ENCODE measurements at regions not wholly inside any gene's neighbourhood (a gene's known extent, or its start where the extent isn't known, plus 50 kb on each side); places are given as distances from the start of the nearest gene placed in this dataset.

DNA sequence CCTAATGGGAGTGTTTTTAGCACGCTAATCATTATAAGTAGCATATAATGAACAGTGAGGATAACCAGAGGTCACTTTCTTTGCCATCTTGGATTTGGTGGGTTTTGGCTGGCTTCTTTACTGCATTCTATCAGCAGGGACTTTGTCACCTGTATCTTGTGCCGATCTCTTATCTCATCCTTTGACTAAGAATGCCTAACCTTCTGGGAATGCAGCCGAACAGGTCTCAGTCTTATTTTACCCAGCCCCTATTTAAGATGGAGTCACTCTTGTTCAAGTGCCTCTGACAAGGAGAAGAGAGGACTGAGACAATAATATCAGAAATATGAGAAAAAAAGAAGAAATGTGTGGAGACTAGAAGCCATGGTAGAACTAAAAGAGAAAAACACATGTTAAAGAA is 276.4 kb downstream of the TMX3 start:
- Histone ChIP-seq H3K4me2 (ENCODE audit: insufficient read depth in 1 of 2, low read depth in 2 of 2, low read length in 2 of 2) (no peak overlapping the region), H2AFZ (ENCODE audit: low read length) (no peak overlapping the region), H3K23ac (ENCODE audit: insufficient read length) (no peak overlapping the region), H3K36me3 (ENCODE audit: control insufficient read depth in 2 of 4, insufficient read depth in 4 of 4, low read length in 3 of 4) (no peaks in the 10 kb centered on the region), H4K5ac (ENCODE audit: insufficient read length, low read depth, low read length) (no peak overlapping the region), H4K20me1 (replicated peaks in 1 of 2; ENCODE audit: control insufficient read depth in 1 of 2, insufficient read depth in 2 of 2, low read length in 2 of 2) (no peaks in the 10 kb centered on the region), H3K79me2 (ENCODE audit: control insufficient read depth in 1 of 2, insufficient read depth in 2 of 2, low read length in 2 of 2) (no peaks in the 10 kb centered on the region), H2AK5ac (ENCODE audit: low read depth, low read length) (no peak overlapping the region), H3K9me3 (ENCODE audit: insufficient read depth in 2 of 2, low read depth in 1 of 2, low read length in 1 of 2) (0 out of 4 replicates have a peak, but pooled peaks cover 0 to 8% of the 10 kb centered on the region in 2 experiments), H3K23me2 (ENCODE audit: low read depth, low read length) (no peaks in the 10 kb centered on the region), H3K4ac (replicated peaks; ENCODE audit: insufficient read length, low read depth, low read length) (no peak overlapping the region), H2BK12ac (ENCODE audit: low read depth, low read length) (no peak overlapping the region), H2BK120ac (replicated peaks; ENCODE audit: low read depth, low read length) (no peak overlapping the region), H3K4me3 (ENCODE audit: extremely low read depth in 1 of 4, insufficient read depth in 2 of 4, low read depth in 3 of 4, low read length in 4 of 4) (no peak overlapping the region), H2BK20ac (ENCODE audit: low read length) (no peak overlapping the region), H4K8ac (ENCODE audit: extremely low read depth, insufficient read depth, low read length) (no peak overlapping the region), H3K9ac (replicated peaks in 1 of 4; ENCODE audit: extremely low read depth in 1 of 4, low read depth in 3 of 4, low read length in 3 of 4) (no peak overlapping the region), H2BK5ac (ENCODE audit: low read depth, low read length) (no peak overlapping the region), H3K27me3 (replicated peaks in 1 of 4; ENCODE audit: control insufficient read depth in 3 of 4, extremely low read depth in 1 of 4, insufficient read depth in 3 of 4, low read length in 3 of 4) (no peaks in the 10 kb centered on the region), H3K79me1 (ENCODE audit: low read depth, low read length) (no peaks in the 10 kb centered on the region), H4K91ac (replicated peaks; ENCODE audit: insufficient read length, low read length) (no peak overlapping the region), H3K56ac (replicated peaks; ENCODE audit: insufficient read length, low read depth, low read length) (no peak overlapping the region), H3K27ac (ENCODE audit: low read depth, low read length) (no peak overlapping the region), H3K14ac (ENCODE audit: insufficient read length) (no peak overlapping the region), H3K18ac (ENCODE audit: extremely low read depth, low read length) (no peak overlapping the region), H3K4me1 (replicated peaks in 1 of 4; ENCODE audit: control insufficient read depth in 3 of 4, insufficient read depth in 4 of 4, low read length in 3 of 4) (peaks cover 0 to 3% (median 0%) of the 10 kb centered on the region in 4 experiments; a peak in 1 of 7 replicates), H2BK15ac (ENCODE audit: low read length) (no peak overlapping the region)
- no peak for DNase-seq (ENCODE audit: low read depth in 1 of 2, low spot score in 2 of 2)
- TF ChIP-seq EGR1 (IDR thresholded peaks at IDR 0.05; ENCODE audit: borderline replicate concordance, low read depth, low read length) (no peak), SAP30 (IDR thresholded peaks at IDR 0.05; ENCODE audit: insufficient read depth, insufficient replicate concordance, low read length) (no peak)
- POLR2A ChIA-PET (ENCODE audit: partially characterized antibody), result no interaction called here
- FAIRE-seq, result no peak
- WGBS, 2 experiments (ENCODE audit: extremely low coverage in 1 of 2, insufficient coverage in 1 of 2, insufficient read length in 1 of 2, insufficient replicate concordance in 2 of 2, low coverage in 1 of 2, low lambda C conversion rate in 2 of 2, missing lambda C conversion rate in 1 of 2), result 94% methylated on average over 3 of the region's 3 CpGs; no CpG with 5 or more reads in 1 of the 2 experiments
- CTCF ChIA-PET (ENCODE audit: partially characterized antibody), result no interaction called here
